Pancreas (tissue), 10 donors: ENCODE measurements at regions not wholly inside any gene's neighbourhood (a gene's known extent, or its start where the extent isn't known, plus 50 kb on each side); places are given as distances from the start of the nearest gene placed in this dataset.

ENCODE experiments used
- ATAC-seq, 4 donors: fragments of 200-7000 bp; cut with Tn5 transposase; one replicate each; pipeline versions ENCODE4 v1.8.0 to v1.9.1; 2020; ENCODE audit warnings: mild to moderate bottlenecking in 4 of 4, moderate library complexity in 4 of 4
- DNase-seq, 6 donors: peaks; one replicate each; pipeline ENCODE4 v3.0.0-alpha.2; 2020
- FAIRE-seq: peaks from 2 replicates; lab custom pipeline; 2012; peaks lifted over from hg19 to GRCh38; lab: Jason Lieb, UNC
- H3K27ac ChIP-seq, 4 donors: fragments of 200-600 bp; sonication (generic); 1 replicate in 3 of 4; 2 replicates in 1 of 4; pipeline versions ENCODE4 v1.5.0 to v1.8.0; 2020
- H3K27me3 ChIP-seq, 4 donors: fragments of 200-600 bp; one replicate each; pipeline ENCODE4 v1.8.0; 2021
- H3K36me3 ChIP-seq, 3 donors: fragments of 200-600 bp; sonication (generic) in 1 of 3; one replicate each; pipeline versions ENCODE4 v1.5.0 to v1.8.0; 2020 to 2021
- H3K4me1 ChIP-seq, 3 donors: fragments of 200-600 bp; one replicate each; pipeline ENCODE4 v1.8.0; 2021
- H3K4me3 ChIP-seq, 4 donors: fragments of 200-600 bp; sonication (generic) in 2 of 4; one replicate each; pipeline versions ENCODE4 v1.5.0 to v1.8.0; 2020 to 2021
- H3K9me3 ChIP-seq, 4 donors: fragments of 200-600 bp; one replicate each; pipeline ENCODE4 v1.8.0; 2021
- CTCF ChIP-seq, 4 donors: fragments of 200-600 bp; sonication (generic) in 3 of 4; IDR thresholded peaks; one replicate each; pipeline versions ENCODE4 v1.5.0 to v1.8.0; 2021; ENCODE audit warnings: antibody characterized with exemption in 4 of 4
- WGBS, 2 donors: extraction: QIAGEN DNeasy Blood & Tissue Kit; methylation state at CpG; one replicate each; pipeline ENCODE4 v1.1.7; 2013; 5-methylcytosine and 5-hydroxymethylcytosine counted together
- intact Hi-C, 3 donors: fragments of 100-400 bp; cut with DNase I; formaldehyde crosslinking; loops; one replicate each; pipeline versions ENCODE4 v1.11.1 to v1.14.2; 2022
- donor health status: healthy with polysubstance abuse.
- donor health status: DM: no; HTN: no; CAD: no; lungs with moderate emphysema.
- donor health status: DM: no; HTN: no; CAD: no.
- donor health status: control.
- donor health status: control.
- donor health status: Bipolar disorder and iron deficiency.
- donor health status: DM: yes; HTN: yes; CAD: no.
- donor health status: DM: no; HTN: no; CAD: no.
- donor health status: DM: no; HTN: no; CAD: no.
- donor health status: DM: yes; HTN: yes; CAD: no.

GRCh38 chr15:66649235-66649984, 52.6 kb upstream of the SMAD6 start:
- DNase-seq, result no peak
- no peak for TF ChIP-seq CTCF (IDR thresholded peaks at IDR 0.05)
- Histone ChIP-seq H3K4me1 (no peaks in the 10 kb centered on the region), H3K9me3 (no peaks in the 10 kb centered on the region), H3K4me3 (no peak overlapping the region), H3K27ac (no peak overlapping the region), H3K36me3 (no peaks in the 10 kb centered on the region), H3K27me3 (no peaks in the 10 kb centered on the region)
- WGBS, 2 donors, result 65 to 76% methylated on average over 9 of the region's 9 CpGs
- peak in 3 of 4 donors; percentile 24 to 55 (median 53) for ATAC-seq
- no peak for FAIRE-seq
- intact Hi-C loops, result no loop called here

GRCh38 chr15:66650433-66650832, 51.6 kb upstream of the SMAD6 start:
- TF ChIP-seq CTCF (IDR thresholded peaks at IDR 0.05), result no peak
- FAIRE-seq (no peak), ATAC-seq (peak in 3 of 4 donors; percentile 32 to 73 (median 70)), DNase-seq (no peak)
- H3K4me3 ChIP-seq, result no peak overlapping the region
- H3K4me1 ChIP-seq, result no peaks in the 10 kb centered on the region
- WGBS, 2 donors, result 90 to 91% methylated on average over 5 of the region's 5 CpGs
- H3K36me3 ChIP-seq, result no peaks in the 10 kb centered on the region
- intact Hi-C loops, result no loop called here
- no peak overlapping the region for H3K27ac ChIP-seq
- H3K9me3 ChIP-seq, result no peaks in the 10 kb centered on the region
- H3K27me3 ChIP-seq, result no peaks in the 10 kb centered on the region

- Histone ChIP-seq H3K9me3 (no peaks in the 10 kb centered on the region), H3K4me3 (no peak overlapping the region), H3K36me3 (no peaks in the 10 kb centered on the region), H3K4me1 (no peaks in the 10 kb centered on the region), H3K27me3 (no peaks in the 10 kb centered on the region), H3K27ac (no peak overlapping the region)
- FAIRE-seq (no peak), DNase-seq (no peak), ATAC-seq (no peak)
- intact Hi-C loops, result no loop called here
- TF ChIP-seq CTCF (IDR thresholded peaks at IDR 0.05), result no peak
- WGBS, 2 donors, result 72 to 74% methylated on average over 3 of the region's 3 CpGs
These were observed 50.8 kb upstream of the SMAD6 start for GRCh38 chr15:66651198-66651597.

- no peak for FAIRE-seq
- H3K4me1 ChIP-seq, result no peaks in the 10 kb centered on the region
- DNase-seq, result no peak
- H3K36me3 ChIP-seq, result no peaks in the 10 kb centered on the region
- ATAC-seq, result peak in 2 of 4 donors; percentile 29 to 58
- intact Hi-C loops, result no loop called here
- 33 to 42% methylated on average over 5 of the region's 5 CpGs for WGBS, 2 donors
- H3K27me3 ChIP-seq, result no peaks in the 10 kb centered on the region
- no peaks in the 10 kb centered on the region for H3K9me3 ChIP-seq
- H3K4me3 ChIP-seq, result no peak overlapping the region
- no peak overlapping the region for H3K27ac ChIP-seq
- no peak for TF ChIP-seq CTCF (IDR thresholded peaks at IDR 0.05)
These were observed 50.0 kb upstream of the SMAD6 start for GRCh38 chr15:66651913-66652642.
